HG03139 (cell line): ENCODE measurements at regions not wholly inside any gene's neighbourhood (a gene's known extent, or its start where the extent isn't known, plus 50 kb on each side); places are given as distances from the start of the nearest gene placed in this dataset.
A peak's percentile ranks its signal among the peaks of the same experiment; 100 is the strongest.

Source experiments
- ATAC-seq: cut with Tn5 transposase; IDR thresholded peaks from one replicate; pipeline ENCODE4 v1.9.1; 2021; ENCODE audit not compliant: unreplicated experiment

DNA sequence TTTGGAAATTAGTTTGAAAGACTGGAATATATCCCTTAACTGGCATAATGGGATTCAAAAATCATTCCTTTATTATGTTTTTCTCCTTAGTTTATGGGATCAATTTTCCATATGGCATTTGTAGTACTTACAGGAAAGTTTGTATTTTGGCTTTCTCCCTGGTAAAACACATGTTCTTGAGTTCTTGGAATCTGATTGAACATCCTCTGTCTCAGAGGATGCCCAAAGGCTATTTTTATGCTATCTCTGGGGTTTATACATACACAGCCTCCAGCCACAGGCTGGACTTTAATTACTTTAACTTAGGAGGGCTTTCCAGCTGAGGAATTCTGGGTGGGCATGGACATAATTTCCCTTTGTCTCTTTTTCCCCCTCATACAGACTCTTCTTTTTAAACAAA, 236.4 kb downstream of the HGF start:
- no peak for ATAC-seq

DNA sequence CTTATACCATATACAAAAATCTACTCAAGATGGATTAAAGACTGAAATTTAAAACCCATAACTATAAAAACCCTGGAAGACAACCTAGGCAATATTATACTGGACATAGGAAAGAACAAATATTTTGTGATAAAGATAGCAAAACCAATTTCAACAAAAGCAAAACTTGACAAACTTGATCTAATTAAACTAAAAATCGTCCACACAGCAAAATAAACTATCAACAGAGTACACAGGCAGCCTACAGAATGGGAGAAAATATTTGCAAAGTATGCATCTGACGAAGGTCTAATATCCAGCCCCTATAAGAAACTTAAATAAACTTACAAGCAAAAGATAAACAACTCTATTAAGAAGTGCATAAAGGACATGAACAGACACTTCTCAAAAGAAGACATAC, 240.1 kb downstream of the HGF start:
- ATAC-seq: no peak

- ATAC-seq: no peak
These were observed 242.2 kb downstream of the HGF start for GRCh38 chr7:81527651-81528050.

DNA sequence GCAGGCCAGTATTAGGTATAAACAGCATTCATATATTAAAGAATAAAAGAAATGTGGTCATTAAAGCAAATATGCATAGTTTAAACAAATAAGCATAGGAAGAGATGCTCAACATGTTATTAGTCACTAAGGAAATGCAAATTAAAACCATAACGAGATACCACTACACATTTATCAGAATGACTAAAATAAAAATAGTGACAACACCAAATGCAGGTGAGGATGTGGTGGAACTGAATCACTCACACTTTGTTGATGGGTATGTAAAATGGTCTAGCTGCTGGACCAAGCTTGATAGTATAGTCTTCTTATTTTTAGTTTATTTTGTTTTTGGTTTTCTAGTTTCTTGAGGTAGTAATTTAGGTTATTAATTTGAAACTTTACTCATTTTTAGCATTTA, 242.9 kb downstream of the HGF start:
- ATAC-seq: no peak

GRCh38 chr7:81525841-81526240, 244.0 kb downstream of the HGF start:
- no peak for ATAC-seq

- ATAC-seq: no peak
These were observed 250.0 kb downstream of the HGF start for GRCh38 chr7:81519886-81520285.

DNA sequence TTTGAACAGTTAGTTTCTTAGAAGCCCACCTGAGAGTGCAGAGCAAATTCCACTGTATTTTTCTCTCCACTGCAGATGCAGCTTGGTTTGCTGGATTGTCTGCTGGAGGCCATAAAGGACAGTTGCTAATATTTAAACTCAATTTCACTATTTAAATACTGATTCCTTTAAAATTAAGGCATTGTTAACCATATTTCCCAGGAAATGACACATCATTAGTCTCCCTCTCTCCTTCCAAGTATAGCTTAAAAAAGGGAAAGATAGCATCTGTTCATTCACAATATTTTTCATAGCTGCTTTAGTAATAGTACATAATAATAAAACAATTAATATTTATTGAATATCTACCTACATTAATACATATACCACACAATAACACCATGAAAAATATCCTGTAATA, 252.9 kb downstream of the HGF start:
- no peak for ATAC-seq

GRCh38 chr7:81515009-81515408, 254.8 kb downstream of the HGF start:
- no peak for ATAC-seq

GRCh38 chr7:81514546-81514945, 255.3 kb downstream of the HGF start:
- no peak for ATAC-seq

DNA sequence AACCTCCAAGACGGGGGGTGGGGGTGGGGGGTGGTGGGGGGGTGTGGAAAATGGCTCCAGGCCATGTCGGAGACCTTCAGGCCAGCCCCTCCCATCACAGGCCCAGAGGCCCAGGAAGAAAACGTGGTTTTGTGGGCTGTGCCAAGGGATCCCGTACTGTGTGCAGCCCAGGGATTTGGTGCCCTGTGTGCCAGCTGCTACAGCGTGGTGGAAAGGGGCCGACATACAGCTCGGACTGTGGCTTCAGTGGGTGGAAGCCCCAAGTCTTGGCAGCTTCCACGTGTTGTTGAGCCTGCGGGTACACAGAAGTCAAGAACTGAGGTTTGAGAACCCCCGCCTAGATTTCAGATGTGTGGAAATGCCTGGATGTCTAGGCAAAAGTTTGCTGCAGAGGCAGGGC, 259.7 kb downstream of the HGF start:
- ATAC-seq: no peak

DNA sequence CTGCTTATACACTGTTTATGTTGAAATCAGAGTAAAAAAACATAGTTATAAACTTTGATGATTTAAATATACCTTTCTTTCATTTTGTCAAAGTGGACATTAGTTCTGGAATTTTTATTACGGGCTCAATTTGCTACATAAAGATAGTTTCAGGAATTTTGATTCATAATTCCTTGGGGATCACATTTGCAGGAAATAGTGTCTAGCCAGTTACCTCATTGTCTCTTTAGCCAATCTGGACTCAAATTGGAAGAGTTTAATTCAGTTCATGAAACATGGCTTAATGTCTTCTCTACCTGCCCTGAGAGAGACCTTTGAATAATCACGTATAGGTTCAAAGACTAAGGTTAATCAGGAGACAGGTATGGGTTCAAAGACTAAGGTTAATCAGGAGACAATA, 262.6 kb downstream of the HGF start:
- no peak for ATAC-seq

GRCh38 chr7:81506609-81507008, 263.2 kb downstream of the HGF start:
- ATAC-seq: no peak

DNA sequence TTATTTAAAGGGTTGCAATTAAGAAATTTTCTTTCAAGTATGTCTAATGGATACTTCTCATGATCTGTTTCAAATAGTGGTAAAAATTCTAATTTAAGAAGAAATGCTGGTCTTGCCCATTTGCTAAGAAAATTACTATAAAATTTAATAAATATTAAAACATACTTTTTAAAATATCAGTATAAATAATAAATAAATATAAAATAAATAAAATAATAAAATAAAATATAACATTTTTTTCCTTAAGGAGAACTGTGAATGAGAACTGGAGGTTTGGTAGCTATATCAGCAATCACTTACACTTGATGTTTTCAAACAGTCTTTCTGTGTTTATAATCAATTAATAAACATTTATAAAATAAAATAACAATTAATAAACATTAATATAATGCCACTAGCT, 266.1 kb downstream of the HGF start:
- no peak for ATAC-seq

DNA sequence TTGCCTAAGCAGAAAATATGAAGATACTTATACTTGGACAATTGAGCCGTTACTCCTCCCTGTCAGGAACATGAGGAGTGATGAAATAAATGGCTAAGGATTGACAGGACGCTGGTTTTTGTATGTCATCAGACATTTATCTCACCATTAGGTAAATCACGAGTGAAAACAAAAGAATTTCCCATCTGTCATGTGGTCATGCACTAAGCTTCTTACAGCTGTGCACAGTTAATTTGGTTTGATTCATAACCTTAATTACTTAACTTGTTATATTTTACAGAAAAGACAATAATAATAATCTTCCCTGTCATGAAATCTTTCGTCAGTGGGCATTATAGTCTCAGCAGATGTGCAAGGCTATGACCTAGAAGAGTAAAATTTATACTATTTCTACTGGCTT, 266.5 kb downstream of the HGF start:
- ATAC-seq: no peak

DNA sequence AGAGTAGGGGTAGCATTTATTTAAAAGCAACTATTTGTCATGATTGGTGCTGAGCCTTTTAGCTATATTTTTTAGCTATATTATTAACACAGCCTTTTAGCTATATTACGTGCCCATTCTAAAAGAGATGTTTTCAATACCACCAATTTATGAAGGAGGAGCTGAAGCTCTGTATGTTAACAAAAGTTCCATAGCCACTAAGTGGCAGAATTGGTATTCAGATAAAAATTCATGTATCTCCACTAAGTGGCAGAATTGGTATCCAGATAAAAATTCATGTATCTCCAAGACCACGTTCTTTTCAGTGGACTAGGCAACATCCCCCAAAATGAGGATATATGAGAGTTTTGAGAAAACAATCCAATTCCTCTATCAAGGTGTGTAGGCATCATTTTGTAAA, 268.6 kb downstream of the HGF start:
- ATAC-seq: no peak

DNA sequence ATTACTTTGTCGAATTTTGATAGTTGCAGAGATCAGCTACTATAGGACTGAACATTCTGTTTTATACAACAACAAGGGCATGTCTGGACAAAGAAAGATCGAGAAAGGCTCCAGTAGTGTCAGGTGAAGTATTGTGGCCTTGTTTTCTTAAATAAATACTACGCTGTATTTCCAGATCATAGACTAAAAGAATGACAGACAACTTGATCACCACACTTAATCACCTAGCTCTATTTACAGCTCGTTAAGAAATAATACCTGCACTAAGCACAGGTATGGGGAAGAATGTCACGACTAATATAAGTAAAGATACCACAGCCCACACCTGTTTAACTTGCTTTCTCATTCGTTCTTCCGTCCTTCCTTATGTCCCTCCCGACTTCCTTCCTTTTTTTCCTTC, 269.2 kb downstream of the HGF start:
- no peak for ATAC-seq

DNA sequence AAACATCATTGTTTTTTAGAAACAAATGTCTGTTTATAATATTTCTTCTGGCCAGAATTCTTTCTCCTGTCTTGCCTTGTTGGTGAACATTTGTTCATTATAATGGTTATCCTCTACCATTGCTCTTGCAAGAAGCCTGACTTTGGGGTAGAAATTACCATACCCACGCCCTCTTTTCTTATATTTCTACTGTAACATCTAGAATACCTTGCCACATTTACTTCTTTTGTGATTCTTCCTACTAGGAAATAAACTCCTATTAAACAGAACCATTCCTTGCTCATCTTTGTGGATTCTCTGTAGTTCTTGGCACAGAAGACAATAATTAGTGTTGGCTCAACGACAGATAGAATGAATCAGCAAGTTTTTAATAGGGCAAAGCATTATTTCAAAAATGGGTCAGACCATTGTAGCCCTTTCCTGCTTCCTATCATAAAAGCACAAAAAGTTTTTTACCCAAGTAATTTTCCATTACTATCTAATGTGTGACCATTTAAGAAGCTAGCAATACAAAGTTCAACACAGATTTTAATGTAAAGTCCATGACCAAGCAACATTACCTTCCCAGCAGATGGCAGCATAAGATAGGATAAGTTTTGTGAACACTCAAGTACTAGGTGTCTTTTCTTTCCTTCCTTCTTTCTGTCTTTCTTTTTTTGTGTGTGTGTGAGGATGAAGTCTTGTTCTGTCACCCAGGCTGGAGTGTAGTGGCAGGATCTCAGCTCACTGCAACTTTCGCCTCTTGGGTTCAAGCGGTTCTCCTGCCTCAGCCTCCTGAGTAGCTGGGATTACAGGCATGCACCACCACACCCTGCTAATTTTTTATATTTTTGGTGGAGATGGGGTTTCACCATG, 270.4 kb downstream of the HGF start:
- peak; percentile 69 for ATAC-seq

DNA sequence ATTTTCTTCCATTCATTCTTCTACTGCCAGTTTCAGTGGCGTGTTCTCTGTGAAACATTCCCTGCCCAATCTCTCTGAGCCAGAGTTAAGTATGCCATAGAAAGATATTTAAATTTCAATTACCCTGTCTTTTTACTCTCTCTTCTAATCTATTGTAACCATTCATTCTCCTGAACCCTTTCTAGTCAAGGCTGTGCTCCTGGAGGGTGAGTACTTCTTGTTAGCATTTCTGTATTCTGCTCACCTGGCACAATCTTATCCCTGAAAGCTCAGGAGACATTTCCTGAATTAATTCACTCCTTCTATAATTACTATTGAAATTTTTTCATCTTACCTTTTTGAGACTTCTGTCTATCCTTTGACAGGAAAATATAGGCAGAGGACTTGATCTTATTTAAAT, 271.7 kb downstream of the HGF start:
- no peak for ATAC-seq

DNA sequence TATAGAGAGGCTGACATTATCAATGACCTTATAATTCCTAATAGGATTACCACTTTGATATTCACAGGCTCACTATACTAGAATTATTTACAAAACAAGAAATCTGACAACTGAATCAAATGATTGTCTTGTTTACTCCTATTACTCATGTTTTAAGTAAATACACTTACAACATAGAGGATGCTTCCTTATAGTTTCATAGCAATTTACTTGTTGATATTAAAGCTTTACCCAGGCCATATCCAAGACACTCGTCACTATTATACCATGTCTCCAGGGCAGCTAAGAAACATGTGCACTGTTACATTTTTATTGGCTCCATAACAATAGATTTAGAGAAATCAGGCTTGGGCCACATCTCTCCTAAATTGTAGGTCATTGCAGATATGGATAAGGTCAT, 276.9 kb downstream of the HGF start:
- no peak for ATAC-seq

DNA sequence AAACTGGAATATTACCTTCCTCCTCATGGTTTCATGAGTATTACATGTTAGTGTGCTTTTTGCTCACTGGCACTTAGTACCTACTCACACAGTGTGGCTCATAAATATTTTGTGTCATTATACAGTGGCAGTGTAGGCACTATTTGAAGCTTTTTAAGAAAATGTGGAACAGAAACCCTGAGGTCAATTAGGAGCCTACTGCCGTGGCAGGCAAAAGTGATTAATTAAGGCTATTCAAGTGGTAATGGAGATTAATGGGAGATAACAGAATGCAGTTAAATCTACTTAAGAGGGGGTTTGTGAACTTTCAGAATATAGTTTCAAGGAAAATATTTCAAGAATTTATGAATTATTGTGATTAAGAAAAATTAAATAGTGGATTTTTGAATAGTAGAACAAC, 277.6 kb downstream of the HGF start:
- ATAC-seq: no peak

DNA sequence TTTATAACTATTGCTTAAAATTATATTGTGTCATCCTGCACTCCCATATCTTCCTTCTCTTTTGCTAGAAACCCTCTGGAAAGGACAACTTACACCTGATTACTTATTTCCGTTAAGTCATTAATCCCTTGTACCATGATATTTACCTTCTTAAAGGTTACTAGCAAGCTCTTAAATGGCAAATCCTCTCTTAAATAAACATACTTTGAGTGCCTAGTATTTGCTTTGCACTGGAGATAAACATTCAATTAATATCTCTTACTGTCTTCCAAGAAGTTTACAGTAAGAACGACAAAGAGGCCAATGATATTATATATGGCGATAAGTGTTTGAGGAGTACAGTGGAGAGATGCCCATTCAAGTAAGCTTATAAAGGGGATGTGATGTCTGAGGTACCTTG, 278.3 kb downstream of the HGF start:
- no peak for ATAC-seq

- no peak for ATAC-seq
These were observed 281.6 kb downstream of the HGF start for GRCh38 chr7:81488210-81488609.

GRCh38 chr7:81487516-81487915, 282.3 kb downstream of the HGF start:
- no peak for ATAC-seq
